ENCODE measurements at regions not wholly inside any gene's neighbourhood (a gene's known extent, or its start where the extent isn't known, plus 50 kb on each side); places are given as distances from the start of the nearest gene placed in this dataset.

DNA sequence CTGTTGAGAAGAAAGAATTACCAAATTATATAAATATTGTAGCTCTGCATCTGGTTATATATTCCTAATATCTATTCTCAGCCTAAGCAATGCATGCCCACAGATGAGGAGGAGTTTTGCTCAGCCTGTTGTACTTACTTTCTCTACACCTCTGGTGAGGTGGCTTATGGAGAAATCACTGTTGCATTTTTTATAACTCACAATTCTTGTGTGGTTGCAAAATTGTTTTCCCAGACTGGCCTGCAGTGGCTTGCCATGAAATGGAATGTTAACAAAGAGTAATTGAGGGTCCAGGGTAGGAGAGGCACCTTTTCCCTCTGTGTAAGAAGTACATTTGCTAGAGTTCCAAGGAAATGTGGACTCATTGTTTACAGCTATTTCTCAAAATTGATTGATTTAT, 202.0 kb upstream of the SEMA3E start:
- TF ChIP-seq, protein P1, sequence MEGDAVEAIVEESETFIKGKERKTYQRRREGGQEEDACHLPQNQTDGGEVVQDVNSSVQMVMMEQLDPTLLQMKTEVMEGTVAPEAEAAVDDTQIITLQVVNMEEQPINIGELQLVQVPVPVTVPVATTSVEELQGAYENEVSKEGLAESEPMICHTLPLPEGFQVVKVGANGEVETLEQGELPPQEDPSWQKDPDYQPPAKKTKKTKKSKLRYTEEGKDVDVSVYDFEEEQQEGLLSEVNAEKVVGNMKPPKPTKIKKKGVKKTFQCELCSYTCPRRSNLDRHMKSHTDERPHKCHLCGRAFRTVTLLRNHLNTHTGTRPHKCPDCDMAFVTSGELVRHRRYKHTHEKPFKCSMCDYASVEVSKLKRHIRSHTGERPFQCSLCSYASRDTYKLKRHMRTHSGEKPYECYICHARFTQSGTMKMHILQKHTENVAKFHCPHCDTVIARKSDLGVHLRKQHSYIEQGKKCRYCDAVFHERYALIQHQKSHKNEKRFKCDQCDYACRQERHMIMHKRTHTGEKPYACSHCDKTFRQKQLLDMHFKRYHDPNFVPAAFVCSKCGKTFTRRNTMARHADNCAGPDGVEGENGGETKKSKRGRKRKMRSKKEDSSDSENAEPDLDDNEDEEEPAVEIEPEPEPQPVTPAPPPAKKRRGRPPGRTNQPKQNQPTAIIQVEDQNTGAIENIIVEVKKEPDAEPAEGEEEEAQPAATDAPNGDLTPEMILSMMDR (conservative IDR thresholded peaks at IDR 0.05; ENCODE audit: low read length), result no peak
- no peak for TF ChIP-seq EZH2phosphoT487 (IDR thresholded peaks at IDR 0.05; ENCODE audit: borderline replicate concordance, low read depth, low read length)
